DOHH2 (cell line): ENCODE measurements at regions not wholly inside any gene's neighbourhood (a gene's known extent, or its start where the extent isn't known, plus 50 kb on each side); places are given as distances from the start of the nearest gene placed in this dataset.

Source experiments
- EZH2phosphoT487 ChIP-seq: fragments of 200-600 bp; sonication (generic); IDR thresholded peaks from 2 replicates; pipeline ENCODE4 v1.6.1; 2017; ENCODE audit warnings: borderline replicate concordance, mild to moderate bottlenecking, antibody characterized with exemption, low read length, moderate library complexity, mixed read lengths
- TF ChIP-seq, protein P1 (sequence below): fragments of 200-600 bp; sonication (generic); IDR thresholded peaks from one replicate; pipeline ENCODE4 v1.5.1; 2014; ENCODE audit warnings: antibody characterized with exemption, mild to moderate bottlenecking, low read depth, low read length; ENCODE audit not compliant: poor library complexity, severe bottlenecking

GRCh38 chr2:187208199-187208785, 239.8 kb downstream of the CALCRL start:
- TF ChIP-seq, protein P1, sequence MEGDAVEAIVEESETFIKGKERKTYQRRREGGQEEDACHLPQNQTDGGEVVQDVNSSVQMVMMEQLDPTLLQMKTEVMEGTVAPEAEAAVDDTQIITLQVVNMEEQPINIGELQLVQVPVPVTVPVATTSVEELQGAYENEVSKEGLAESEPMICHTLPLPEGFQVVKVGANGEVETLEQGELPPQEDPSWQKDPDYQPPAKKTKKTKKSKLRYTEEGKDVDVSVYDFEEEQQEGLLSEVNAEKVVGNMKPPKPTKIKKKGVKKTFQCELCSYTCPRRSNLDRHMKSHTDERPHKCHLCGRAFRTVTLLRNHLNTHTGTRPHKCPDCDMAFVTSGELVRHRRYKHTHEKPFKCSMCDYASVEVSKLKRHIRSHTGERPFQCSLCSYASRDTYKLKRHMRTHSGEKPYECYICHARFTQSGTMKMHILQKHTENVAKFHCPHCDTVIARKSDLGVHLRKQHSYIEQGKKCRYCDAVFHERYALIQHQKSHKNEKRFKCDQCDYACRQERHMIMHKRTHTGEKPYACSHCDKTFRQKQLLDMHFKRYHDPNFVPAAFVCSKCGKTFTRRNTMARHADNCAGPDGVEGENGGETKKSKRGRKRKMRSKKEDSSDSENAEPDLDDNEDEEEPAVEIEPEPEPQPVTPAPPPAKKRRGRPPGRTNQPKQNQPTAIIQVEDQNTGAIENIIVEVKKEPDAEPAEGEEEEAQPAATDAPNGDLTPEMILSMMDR = no peak
- TF ChIP-seq EZH2phosphoT487 = no peak
